Fibroblast of skin of scalp (primary cell): ENCODE measurements at regions not wholly inside any gene's neighbourhood (a gene's known extent, or its start where the extent isn't known, plus 50 kb on each side); places are given as distances from the start of the nearest gene placed in this dataset.
A peak's percentile ranks its signal among the peaks of the same experiment; 100 is the strongest.

Source experiments
- DNase-seq: peaks from one replicate; pipeline ENCODE4 v3.0.0-alpha.2; 2013

DNA sequence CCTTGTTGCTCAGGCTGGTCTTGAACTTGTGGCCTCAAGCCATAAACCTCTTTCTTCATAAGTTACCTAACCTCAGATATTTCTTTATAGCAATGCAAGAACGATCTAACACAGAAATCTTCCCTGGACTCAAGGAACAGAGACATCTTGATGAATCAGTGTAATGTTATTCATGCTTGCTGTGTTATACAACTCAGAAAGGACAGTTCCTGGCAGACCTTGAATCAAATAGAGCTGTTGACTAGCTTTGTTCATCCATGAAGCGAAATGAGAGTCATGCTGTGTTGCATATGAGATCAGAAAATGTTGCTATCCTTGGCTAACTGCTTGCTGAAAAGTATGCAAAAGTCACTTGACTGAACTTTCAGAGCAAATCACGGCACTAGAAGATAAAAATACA, 72.6 kb upstream of the ARHGAP24 start:
- DNase-seq = peak; percentile 83

DNA sequence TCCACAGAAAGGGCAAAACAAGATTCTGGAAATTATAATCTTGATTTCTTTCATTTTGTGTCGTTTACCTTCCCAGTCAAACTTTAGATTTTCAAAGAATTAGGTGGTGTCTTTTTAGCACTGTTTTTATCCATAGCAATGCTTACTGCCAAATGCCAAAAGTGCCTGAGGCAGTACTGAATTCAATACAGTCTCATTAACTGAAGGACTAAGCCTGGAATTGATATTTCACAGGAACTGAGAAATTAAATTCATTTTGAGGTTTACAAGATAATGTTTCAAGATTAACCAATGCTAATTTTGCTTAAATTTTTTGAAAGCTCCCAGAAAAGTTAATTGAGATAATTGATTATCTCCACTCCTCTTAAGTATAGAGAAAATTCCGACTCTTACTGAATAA, 68.8 kb upstream of the ARHGAP24 start:
- no peak for DNase-seq

DNA sequence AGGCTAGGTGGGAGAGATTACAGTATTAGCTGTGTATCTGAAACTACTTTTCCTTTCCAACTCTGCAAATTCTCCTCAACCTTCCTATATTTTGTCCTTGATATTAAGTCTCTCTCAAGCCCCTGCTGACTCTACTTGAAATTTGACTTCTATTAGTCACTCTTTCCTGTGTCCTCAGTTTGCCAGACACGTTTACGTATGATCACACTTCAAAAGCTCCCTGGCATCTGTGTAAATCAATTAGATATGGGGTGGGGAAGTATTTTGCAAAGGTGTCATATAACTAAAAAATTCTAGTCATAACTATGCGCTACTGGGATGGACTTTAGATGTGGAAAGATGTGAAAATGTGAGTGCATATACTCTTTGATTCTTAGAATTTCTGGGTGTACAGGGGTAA, 67.4 kb upstream of the ARHGAP24 start:
- no peak for DNase-seq

- no peak for DNase-seq
These were observed 66.6 kb upstream of the ARHGAP24 start for GRCh38 chr4:85408301-85408700.

DNA sequence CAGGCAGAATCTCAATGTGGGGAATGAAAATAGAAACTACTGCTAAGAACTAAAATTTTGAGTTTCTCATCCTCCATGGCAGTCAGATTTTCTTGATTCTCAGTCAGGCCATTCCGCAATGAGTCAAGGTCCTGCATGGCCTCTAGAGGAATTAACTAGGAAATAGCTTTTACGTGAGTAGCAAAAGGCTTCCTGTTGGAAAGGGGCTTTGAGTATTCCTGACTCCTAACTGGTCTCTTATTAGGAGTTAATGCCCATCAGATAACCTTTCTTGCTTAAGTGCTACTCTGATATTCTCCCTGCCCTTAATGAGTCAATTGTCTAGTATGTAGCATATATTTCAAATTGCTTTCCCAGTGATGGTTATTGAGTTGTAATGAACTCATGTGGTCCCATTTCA, 65.7 kb upstream of the ARHGAP24 start:
- peak; percentile 20 for DNase-seq

DNA sequence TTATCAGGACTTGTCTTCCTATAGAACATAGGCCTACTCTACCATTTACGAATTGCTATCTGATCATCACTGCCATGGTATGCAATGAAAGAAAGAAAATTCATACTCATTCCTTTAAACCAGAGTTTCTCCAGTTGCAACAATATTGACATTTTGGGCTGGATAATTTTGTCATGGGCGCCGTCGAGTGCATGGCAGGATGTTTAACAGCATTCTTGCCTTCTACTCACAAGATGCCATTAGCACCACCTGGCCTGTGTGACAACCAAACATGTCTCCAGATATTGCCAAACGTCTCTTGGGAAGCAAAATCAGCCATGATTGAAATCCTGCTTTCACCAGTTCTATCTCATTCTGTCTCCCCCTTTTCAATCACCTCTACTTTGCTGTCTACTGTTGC, 63.6 kb upstream of the ARHGAP24 start:
- DNase-seq = no peak

GRCh38 chr4:85414972-85415371, 60.0 kb upstream of the ARHGAP24 start:
- DNase-seq = no peak

GRCh38 chr4:85416094-85416493, 58.9 kb upstream of the ARHGAP24 start:
- DNase-seq = no peak

GRCh38 chr4:85419103-85419502, 55.8 kb upstream of the ARHGAP24 start:
- no peak for DNase-seq

- DNase-seq = no peak
These were observed 54.1 kb upstream of the ARHGAP24 start for GRCh38 chr4:85420831-85421230.

DNA sequence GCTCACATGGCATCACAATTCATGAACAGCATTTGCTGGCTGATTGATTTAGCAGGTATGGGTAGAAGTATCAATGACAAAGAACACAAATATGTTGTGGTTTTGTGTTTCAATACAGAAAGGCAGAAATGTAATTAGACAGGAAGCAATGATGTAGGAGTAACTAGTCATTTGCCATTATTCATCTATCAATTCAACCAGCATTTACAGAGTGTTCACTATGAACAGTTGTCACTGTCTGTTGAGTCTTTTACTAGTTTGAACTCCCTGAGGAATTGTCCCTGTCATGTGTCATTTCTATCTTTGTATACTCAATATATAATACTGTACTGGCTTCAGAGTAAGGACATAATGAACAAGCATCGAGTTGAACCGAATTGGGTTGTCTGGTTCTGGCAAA, 51.5 kb upstream of the ARHGAP24 start:
- no peak for DNase-seq
